ENCODE measurements at regions not wholly inside any gene's neighbourhood (a gene's known extent, or its start where the extent isn't known, plus 50 kb on each side); places are given as distances from the start of the nearest gene placed in this dataset.

DNA sequence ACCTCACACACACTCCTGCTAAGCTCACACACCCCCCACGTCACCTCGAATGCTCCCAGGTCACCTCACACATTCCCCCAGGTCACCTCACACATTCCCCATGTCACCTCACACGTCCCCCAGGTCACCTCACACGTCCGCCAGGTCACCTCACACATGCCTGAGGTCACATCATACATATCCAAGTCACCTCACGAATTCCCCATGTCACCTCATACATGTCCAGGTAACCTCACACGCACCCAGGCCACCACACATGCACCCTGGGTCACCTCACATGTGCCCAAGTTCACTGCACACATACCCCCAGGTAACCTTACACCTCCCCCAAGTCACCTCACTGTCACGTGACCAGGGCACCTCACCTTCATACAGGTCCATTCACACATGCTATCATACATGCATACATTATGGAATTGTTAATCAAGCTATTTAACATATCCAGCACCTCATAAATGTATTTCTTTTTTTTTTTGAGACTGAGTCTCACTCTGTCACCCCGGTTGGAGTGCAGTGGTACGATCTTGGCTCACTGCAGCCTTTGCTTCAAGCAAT, 640.3 kb downstream of the TMEM121 start:
- TF ChIP-seq, protein P1, sequence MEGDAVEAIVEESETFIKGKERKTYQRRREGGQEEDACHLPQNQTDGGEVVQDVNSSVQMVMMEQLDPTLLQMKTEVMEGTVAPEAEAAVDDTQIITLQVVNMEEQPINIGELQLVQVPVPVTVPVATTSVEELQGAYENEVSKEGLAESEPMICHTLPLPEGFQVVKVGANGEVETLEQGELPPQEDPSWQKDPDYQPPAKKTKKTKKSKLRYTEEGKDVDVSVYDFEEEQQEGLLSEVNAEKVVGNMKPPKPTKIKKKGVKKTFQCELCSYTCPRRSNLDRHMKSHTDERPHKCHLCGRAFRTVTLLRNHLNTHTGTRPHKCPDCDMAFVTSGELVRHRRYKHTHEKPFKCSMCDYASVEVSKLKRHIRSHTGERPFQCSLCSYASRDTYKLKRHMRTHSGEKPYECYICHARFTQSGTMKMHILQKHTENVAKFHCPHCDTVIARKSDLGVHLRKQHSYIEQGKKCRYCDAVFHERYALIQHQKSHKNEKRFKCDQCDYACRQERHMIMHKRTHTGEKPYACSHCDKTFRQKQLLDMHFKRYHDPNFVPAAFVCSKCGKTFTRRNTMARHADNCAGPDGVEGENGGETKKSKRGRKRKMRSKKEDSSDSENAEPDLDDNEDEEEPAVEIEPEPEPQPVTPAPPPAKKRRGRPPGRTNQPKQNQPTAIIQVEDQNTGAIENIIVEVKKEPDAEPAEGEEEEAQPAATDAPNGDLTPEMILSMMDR (conservative IDR thresholded peaks at IDR 0.05; ENCODE audit: low read depth, low read length), result no peak
- TF ChIP-seq EZH2 (IDR thresholded peaks at IDR 0.05; ENCODE audit: borderline replicate concordance, low read depth, low read length, poor library complexity, severe bottlenecking), result no peak
